ENCODE measurements at regions not wholly inside any gene's neighbourhood (a gene's known extent, or its start where the extent isn't known, plus 50 kb on each side); places are given as distances from the start of the nearest gene placed in this dataset.

DNA sequence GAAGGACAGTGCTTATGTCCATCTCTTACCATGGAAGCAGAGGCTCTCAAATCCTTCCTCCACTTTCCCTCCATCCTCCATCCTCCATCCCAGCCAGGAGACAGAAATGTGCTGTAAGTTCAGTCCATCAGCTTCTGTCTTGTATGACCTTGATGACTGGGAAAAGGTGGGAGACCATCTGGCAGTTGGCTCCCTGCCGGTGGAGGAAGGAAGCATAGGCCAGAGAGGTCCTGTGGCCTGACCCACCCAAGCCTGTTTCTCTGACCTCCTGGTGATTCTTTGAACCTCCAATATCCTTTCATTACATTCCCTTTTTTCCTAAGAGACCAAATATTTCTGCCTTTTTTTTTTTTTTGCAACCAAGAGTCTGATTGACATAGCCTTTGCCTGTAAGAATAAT is 215.3 kb downstream of the ABCC12 start:
- TF ChIP-seq, protein P1, sequence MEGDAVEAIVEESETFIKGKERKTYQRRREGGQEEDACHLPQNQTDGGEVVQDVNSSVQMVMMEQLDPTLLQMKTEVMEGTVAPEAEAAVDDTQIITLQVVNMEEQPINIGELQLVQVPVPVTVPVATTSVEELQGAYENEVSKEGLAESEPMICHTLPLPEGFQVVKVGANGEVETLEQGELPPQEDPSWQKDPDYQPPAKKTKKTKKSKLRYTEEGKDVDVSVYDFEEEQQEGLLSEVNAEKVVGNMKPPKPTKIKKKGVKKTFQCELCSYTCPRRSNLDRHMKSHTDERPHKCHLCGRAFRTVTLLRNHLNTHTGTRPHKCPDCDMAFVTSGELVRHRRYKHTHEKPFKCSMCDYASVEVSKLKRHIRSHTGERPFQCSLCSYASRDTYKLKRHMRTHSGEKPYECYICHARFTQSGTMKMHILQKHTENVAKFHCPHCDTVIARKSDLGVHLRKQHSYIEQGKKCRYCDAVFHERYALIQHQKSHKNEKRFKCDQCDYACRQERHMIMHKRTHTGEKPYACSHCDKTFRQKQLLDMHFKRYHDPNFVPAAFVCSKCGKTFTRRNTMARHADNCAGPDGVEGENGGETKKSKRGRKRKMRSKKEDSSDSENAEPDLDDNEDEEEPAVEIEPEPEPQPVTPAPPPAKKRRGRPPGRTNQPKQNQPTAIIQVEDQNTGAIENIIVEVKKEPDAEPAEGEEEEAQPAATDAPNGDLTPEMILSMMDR (IDR thresholded peaks at IDR 0.05): no peak
- TF ChIP-seq ZFX (IDR thresholded peaks at IDR 0.05; ENCODE audit: borderline replicate concordance): no peak

All from 22Rv1 (cell line).